ENCODE measurements at regions not wholly inside any gene's neighbourhood (a gene's known extent, or its start where the extent isn't known, plus 50 kb on each side); places are given as distances from the start of the nearest gene placed in this dataset.

GRCh38 chr5:2917524-2917923 lies 166.0 kb upstream of the IRX2 start:
- no peak overlapping the region for H3K27ac ChIP-seq (ENCODE audit: low read depth in 1 of 3, low read length in 2 of 3)
- H3K4me1 ChIP-seq (ENCODE audit: control insufficient read depth in 3 of 3, insufficient read depth in 2 of 3, low read depth in 1 of 3, low read length in 2 of 3): no peaks in the 10 kb centered on the region
- no peaks in the 10 kb centered on the region for H3K36me3 ChIP-seq (ENCODE audit: control insufficient read depth in 3 of 3, insufficient read depth in 2 of 3, low read depth in 1 of 3, low read length in 3 of 3)
- H3K27me3 ChIP-seq (ENCODE audit: control insufficient read depth in 3 of 3, insufficient read depth in 3 of 3, low read length in 3 of 3): no peaks in the 10 kb centered on the region
- H3K4me3 ChIP-seq (ENCODE audit: low read depth in 1 of 3, low read length in 3 of 3): no peak overlapping the region
- DNase-seq: no peak
- peaks cover 0 to 30% of the 10 kb centered on the region in 2 donors for H3K9me3 ChIP-seq (ENCODE audit: control insufficient read depth in 2 of 2, insufficient read depth in 1 of 2, low read depth in 1 of 2, low read length in 1 of 2)
- FAIRE-seq: no peak
- WGBS, 3 donors: 86 to 90% (median 87%) methylated on average over 19 of the region's 19 CpGs

GRCh38 chr5:2917093-2917492 lies 165.6 kb upstream of the IRX2 start:
- H3K9me3 ChIP-seq (ENCODE audit: control insufficient read depth in 2 of 2, insufficient read depth in 1 of 2, low read depth in 1 of 2, low read length in 1 of 2): peaks cover 0 to 29% of the 10 kb centered on the region in 2 donors
- FAIRE-seq (no peak), DNase-seq (no peak)
- H3K27ac ChIP-seq (ENCODE audit: low read depth in 1 of 3, low read length in 2 of 3): no peak overlapping the region
- H3K4me1 ChIP-seq (ENCODE audit: control insufficient read depth in 3 of 3, insufficient read depth in 2 of 3, low read depth in 1 of 3, low read length in 2 of 3): no peaks in the 10 kb centered on the region
- WGBS, 3 donors: 91 to 94% (median 93%) methylated on average over 16 of the region's 16 CpGs
- H3K27me3 ChIP-seq (ENCODE audit: control insufficient read depth in 3 of 3, insufficient read depth in 3 of 3, low read length in 3 of 3): no peaks in the 10 kb centered on the region
- H3K4me3 ChIP-seq (ENCODE audit: low read depth in 1 of 3, low read length in 3 of 3): no peak overlapping the region
- H3K36me3 ChIP-seq (ENCODE audit: control insufficient read depth in 3 of 3, insufficient read depth in 2 of 3, low read depth in 1 of 3, low read length in 3 of 3): no peaks in the 10 kb centered on the region

GRCh38 chr5:2916076-2916682 lies 164.7 kb upstream of the IRX2 start:
- WGBS, 3 donors: 70 to 82% (median 72%) methylated on average over 4 of the region's 4 CpGs
- no peak for FAIRE-seq

GRCh38 chr5:2914981-2915484 lies 163.6 kb upstream of the IRX2 start:
- WGBS, 3 donors: 25 to 44% (median 42%) methylated on average over 17 of the region's 17 CpGs
- H3K4me3 ChIP-seq (ENCODE audit: low read depth in 1 of 3, low read length in 3 of 3): no peak overlapping the region
- DNase-seq (no peak), FAIRE-seq (no peak)
- H3K36me3 ChIP-seq (ENCODE audit: control insufficient read depth in 3 of 3, insufficient read depth in 2 of 3, low read depth in 1 of 3, low read length in 3 of 3): no peaks in the 10 kb centered on the region
- H3K27me3 ChIP-seq (ENCODE audit: control insufficient read depth in 3 of 3, insufficient read depth in 3 of 3, low read length in 3 of 3): no peaks in the 10 kb centered on the region
- peaks cover 0 to 10% of the 10 kb centered on the region in 2 donors for H3K9me3 ChIP-seq (ENCODE audit: control insufficient read depth in 2 of 2, insufficient read depth in 1 of 2, low read depth in 1 of 2, low read length in 1 of 2)
- no peak overlapping the region for H3K27ac ChIP-seq (ENCODE audit: low read depth in 1 of 3, low read length in 2 of 3)
- H3K4me1 ChIP-seq (ENCODE audit: control insufficient read depth in 3 of 3, insufficient read depth in 2 of 3, low read depth in 1 of 3, low read length in 2 of 3): no peaks in the 10 kb centered on the region

More at GRCh38 chr5:2916076-2916682, 164.7 kb upstream of the IRX2 start:
- Histone ChIP-seq H3K4me1 (ENCODE audit: control insufficient read depth in 3 of 3, insufficient read depth in 2 of 3, low read depth in 1 of 3, low read length in 2 of 3) (no peaks in the 10 kb centered on the region), H3K9me3 (ENCODE audit: control insufficient read depth in 2 of 2, insufficient read depth in 1 of 2, low read depth in 1 of 2, low read length in 1 of 2) (peaks cover 0 to 20% of the 10 kb centered on the region in 2 donors), H3K27ac (ENCODE audit: low read depth in 1 of 3, low read length in 2 of 3) (no peak overlapping the region), H3K4me3 (ENCODE audit: low read depth in 1 of 3, low read length in 3 of 3) (no peak overlapping the region), H3K27me3 (ENCODE audit: control insufficient read depth in 3 of 3, insufficient read depth in 3 of 3, low read length in 3 of 3) (no peaks in the 10 kb centered on the region), H3K36me3 (ENCODE audit: control insufficient read depth in 3 of 3, insufficient read depth in 2 of 3, low read depth in 1 of 3, low read length in 3 of 3) (no peaks in the 10 kb centered on the region)
- no peak for DNase-seq

- WGBS, 3 donors: 79 to 84% (median 81%) methylated on average over 18 of the region's 18 CpGs
- no peaks in the 10 kb centered on the region for H3K4me1 ChIP-seq (ENCODE audit: control insufficient read depth in 3 of 3, insufficient read depth in 2 of 3, low read depth in 1 of 3, low read length in 2 of 3)
- no peaks in the 10 kb centered on the region for H3K36me3 ChIP-seq (ENCODE audit: control insufficient read depth in 3 of 3, insufficient read depth in 2 of 3, low read depth in 1 of 3, low read length in 3 of 3)
- no peak overlapping the region for H3K4me3 ChIP-seq (ENCODE audit: low read depth in 1 of 3, low read length in 3 of 3)
- no peak for DNase-seq
- no peak overlapping the region for H3K27ac ChIP-seq (ENCODE audit: low read depth in 1 of 3, low read length in 2 of 3)
- H3K27me3 ChIP-seq (ENCODE audit: control insufficient read depth in 3 of 3, insufficient read depth in 3 of 3, low read length in 3 of 3): no peaks in the 10 kb centered on the region
- FAIRE-seq: no peak
- H3K9me3 ChIP-seq (ENCODE audit: control insufficient read depth in 2 of 2, insufficient read depth in 1 of 2, low read depth in 1 of 2, low read length in 1 of 2): peaks cover 0 to 2% of the 10 kb centered on the region in 2 donors
Observed at GRCh38 chr5:2914022-2914661, 162.7 kb upstream of the IRX2 start.

- FAIRE-seq (no peak), DNase-seq (no peak)
- Histone ChIP-seq H3K27ac (ENCODE audit: low read depth in 1 of 3, low read length in 2 of 3) (no peak overlapping the region), H3K36me3 (ENCODE audit: control insufficient read depth in 3 of 3, insufficient read depth in 2 of 3, low read depth in 1 of 3, low read length in 3 of 3) (no peaks in the 10 kb centered on the region), H3K9me3 (ENCODE audit: control insufficient read depth in 2 of 2, insufficient read depth in 1 of 2, low read depth in 1 of 2, low read length in 1 of 2) (peaks cover 0 to 2% of the 10 kb centered on the region in 2 donors), H3K4me1 (ENCODE audit: control insufficient read depth in 3 of 3, insufficient read depth in 2 of 3, low read depth in 1 of 3, low read length in 2 of 3) (no peaks in the 10 kb centered on the region), H3K27me3 (ENCODE audit: control insufficient read depth in 3 of 3, insufficient read depth in 3 of 3, low read length in 3 of 3) (no peaks in the 10 kb centered on the region), H3K4me3 (ENCODE audit: low read depth in 1 of 3, low read length in 3 of 3) (no peak overlapping the region)
- WGBS, 3 donors: 85 to 88% (median 86%) methylated on average over 7 of the region's 7 CpGs
Observed at GRCh38 chr5:2913281-2913680, 161.8 kb upstream of the IRX2 start.

- Histone ChIP-seq H3K36me3 (ENCODE audit: control insufficient read depth in 3 of 3, insufficient read depth in 2 of 3, low read depth in 1 of 3, low read length in 3 of 3) (no peaks in the 10 kb centered on the region), H3K4me3 (ENCODE audit: low read depth in 1 of 3, low read length in 3 of 3) (no peak overlapping the region), H3K9me3 (ENCODE audit: control insufficient read depth in 2 of 2, insufficient read depth in 1 of 2, low read depth in 1 of 2, low read length in 1 of 2) (peaks cover 0 to 2% of the 10 kb centered on the region in 2 donors), H3K27ac (ENCODE audit: low read depth in 1 of 3, low read length in 2 of 3) (no peak overlapping the region), H3K4me1 (ENCODE audit: control insufficient read depth in 3 of 3, insufficient read depth in 2 of 3, low read depth in 1 of 3, low read length in 2 of 3) (no peaks in the 10 kb centered on the region), H3K27me3 (ENCODE audit: control insufficient read depth in 3 of 3, insufficient read depth in 3 of 3, low read length in 3 of 3) (no peaks in the 10 kb centered on the region)
- no peak for FAIRE-seq
- DNase-seq: no peak
- 87 to 91% (median 89%) methylated on average over 13 of the region's 13 CpGs for WGBS, 3 donors
Observed at GRCh38 chr5:2912741-2913140, 161.3 kb upstream of the IRX2 start.

GRCh38 chr5:2910401-2911175 lies 159.1 kb upstream of the IRX2 start:
- Histone ChIP-seq H3K27me3 (ENCODE audit: control insufficient read depth in 3 of 3, insufficient read depth in 3 of 3, low read length in 3 of 3) (no peaks in the 10 kb centered on the region), H3K9me3 (ENCODE audit: control insufficient read depth in 2 of 2, insufficient read depth in 1 of 2, low read depth in 1 of 2, low read length in 1 of 2) (no peaks in the 10 kb centered on the region), H3K4me1 (ENCODE audit: control insufficient read depth in 3 of 3, insufficient read depth in 2 of 3, low read depth in 1 of 3, low read length in 2 of 3) (no peaks in the 10 kb centered on the region), H3K4me3 (ENCODE audit: low read depth in 1 of 3, low read length in 3 of 3) (no peak overlapping the region), H3K36me3 (ENCODE audit: control insufficient read depth in 3 of 3, insufficient read depth in 2 of 3, low read depth in 1 of 3, low read length in 3 of 3) (no peaks in the 10 kb centered on the region), H3K27ac (ENCODE audit: low read depth in 1 of 3, low read length in 2 of 3) (no peak overlapping the region)
- WGBS, 3 donors: 88 to 95% (median 93%) methylated on average over 8 of the region's 8 CpGs
- no peak for DNase-seq
- no peak for FAIRE-seq

Data from small intestine (tissue), 7 donors.